GM21529 (cell line): ENCODE measurements at regions not wholly inside any gene's neighbourhood (a gene's known extent, or its start where the extent isn't known, plus 50 kb on each side); places are given as distances from the start of the nearest gene placed in this dataset.

Experiments used
- ATAC-seq: cut with Tn5 transposase; IDR thresholded peaks from one replicate; pipeline ENCODE4 v1.9.1; 2021; ENCODE audit not compliant: unreplicated experiment

- ATAC-seq = no peak
Observed at GRCh38 chr2:5370158-5370557, 322.0 kb upstream of the SOX11 start.

DNA sequence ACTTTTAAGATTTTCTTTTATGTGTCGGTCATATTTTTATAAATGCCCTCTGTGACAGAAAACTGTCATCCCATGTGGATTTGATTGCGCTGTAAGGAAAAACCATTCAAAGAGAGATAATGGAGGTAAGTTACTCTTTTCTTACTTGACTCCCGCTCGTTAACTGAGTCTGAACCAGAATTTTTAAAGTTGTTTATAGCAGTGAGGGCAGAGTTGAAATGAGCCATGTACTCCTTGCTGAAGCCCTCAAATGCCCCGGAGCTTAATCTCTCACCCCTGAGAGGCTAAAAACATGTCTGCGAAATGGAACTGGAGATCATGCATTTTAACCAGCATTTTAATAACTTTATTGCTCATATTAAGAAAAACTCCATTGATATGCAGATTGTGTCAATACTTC is 320.0 kb upstream of the SOX11 start:
- no peak for ATAC-seq

DNA sequence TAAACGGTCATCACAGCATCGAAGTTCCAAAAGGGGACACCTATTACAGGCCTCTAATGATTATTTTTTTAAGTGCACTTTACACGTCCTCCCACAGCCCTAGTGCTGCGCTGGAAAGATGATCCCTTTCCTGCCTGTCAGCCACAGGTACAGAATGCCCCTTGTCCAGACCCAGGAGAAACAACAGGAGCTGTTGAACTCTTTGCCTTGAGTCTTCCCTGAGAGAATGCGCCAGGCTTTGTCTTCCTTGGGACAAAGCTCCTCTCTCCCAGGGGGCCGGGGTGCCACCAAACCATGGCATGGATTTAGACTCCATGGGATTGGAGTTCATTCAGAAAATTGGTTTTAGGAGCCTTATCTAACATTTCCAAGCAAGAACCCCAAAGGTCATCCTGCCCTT is 319.0 kb upstream of the SOX11 start:
- ATAC-seq = no peak

DNA sequence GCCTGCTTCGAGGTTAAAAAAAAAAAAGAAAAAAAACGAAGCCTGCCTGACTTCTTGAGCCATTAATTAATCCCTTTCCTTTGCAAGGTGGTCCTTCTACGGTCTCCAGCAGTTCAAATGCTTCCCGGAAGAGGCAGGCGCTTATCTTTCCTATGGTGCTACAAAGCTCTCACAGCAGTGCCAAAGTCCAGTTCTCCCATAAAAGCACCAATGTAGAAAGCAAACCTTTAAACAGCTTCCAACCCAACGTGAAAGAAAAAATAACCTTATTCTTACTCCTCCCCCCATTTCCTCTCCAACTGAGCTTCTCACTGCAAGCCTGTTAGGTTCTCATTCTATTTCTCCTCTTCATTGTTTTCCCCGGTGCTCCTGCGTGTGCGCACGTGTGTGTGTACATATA is 317.4 kb upstream of the SOX11 start:
- ATAC-seq = no peak

- ATAC-seq = no peak
Observed at GRCh38 chr2:5377323-5377722, 314.9 kb upstream of the SOX11 start.

- ATAC-seq = no peak
Observed at GRCh38 chr2:5379811-5380210, 312.4 kb upstream of the SOX11 start.

- no peak for ATAC-seq
Observed at GRCh38 chr2:5385596-5385995, 306.6 kb upstream of the SOX11 start.

- ATAC-seq = no peak
Observed at GRCh38 chr2:5387406-5387805, 304.8 kb upstream of the SOX11 start.

DNA sequence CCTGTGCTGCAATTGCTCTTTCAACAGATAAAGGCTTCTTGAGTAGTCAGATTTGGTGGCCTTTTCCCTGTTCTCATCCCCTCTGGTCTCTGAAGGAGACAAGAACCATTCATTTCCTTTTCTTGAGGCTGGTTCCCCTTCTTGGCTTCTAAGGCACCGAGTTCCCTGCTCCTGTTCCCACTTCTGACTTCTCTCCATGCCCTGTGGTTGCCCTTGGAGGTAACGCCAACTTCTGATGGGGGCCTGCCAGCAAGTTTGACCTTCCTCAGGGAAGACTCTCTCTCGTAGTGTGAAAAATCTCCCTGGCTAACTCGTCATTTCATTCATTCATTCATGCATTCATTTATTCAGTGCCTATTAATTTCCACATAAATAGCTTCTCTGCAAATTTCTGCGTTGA is 302.4 kb upstream of the SOX11 start:
- ATAC-seq = no peak

- no peak for ATAC-seq
Observed at GRCh38 chr2:5391362-5391761, 300.8 kb upstream of the SOX11 start.

DNA sequence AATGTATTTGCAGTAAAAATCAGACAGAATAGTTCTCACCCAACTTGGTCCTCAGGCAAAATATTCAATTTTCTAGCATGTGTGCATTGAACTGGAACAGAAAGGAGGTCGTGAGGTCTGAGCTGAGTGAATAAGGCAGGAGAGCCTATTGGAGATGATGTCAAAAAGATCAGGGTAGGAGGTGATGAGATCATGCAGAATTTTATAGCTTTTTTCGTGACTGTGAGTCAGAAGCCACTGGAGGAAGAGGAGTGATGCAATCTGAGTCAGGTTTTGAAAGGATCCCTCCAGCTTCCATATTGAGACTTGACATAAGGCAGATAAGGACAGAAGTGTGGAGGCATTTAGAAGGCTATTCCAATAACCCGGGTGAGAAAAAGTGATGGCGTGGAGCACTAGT is 299.5 kb upstream of the SOX11 start:
- ATAC-seq = no peak

GRCh38 chr2:5393474-5393873 is 298.7 kb upstream of the SOX11 start:
- ATAC-seq = no peak

- no peak for ATAC-seq
Observed at GRCh38 chr2:5394223-5394622, 298.0 kb upstream of the SOX11 start.

DNA sequence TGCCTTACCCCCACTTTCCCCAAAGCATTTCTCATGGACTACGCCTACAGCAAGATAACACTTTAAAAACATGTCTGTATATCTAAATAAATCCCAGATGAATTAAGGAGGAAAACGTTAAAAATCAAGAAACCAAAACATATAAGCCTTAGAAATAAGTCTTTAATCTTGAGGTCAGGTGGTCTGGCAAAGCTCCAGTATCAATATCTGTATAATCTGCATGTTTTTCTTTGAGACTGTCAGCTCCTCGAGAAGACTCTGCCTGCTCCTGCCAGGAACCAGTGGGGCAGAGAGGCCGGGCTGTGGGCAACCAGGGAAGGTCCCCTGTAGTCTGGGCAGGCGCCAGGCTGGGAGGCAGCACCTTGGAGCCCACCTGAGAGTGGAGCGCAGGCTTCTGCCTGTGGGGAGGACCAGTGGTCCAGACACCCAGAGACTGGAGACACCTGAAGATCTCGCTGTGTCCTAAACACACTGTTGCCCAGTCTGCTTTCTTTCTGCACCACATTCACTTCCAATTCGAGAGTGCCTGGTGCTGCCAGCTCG is 291.0 kb upstream of the SOX11 start:
- no peak for ATAC-seq

DNA sequence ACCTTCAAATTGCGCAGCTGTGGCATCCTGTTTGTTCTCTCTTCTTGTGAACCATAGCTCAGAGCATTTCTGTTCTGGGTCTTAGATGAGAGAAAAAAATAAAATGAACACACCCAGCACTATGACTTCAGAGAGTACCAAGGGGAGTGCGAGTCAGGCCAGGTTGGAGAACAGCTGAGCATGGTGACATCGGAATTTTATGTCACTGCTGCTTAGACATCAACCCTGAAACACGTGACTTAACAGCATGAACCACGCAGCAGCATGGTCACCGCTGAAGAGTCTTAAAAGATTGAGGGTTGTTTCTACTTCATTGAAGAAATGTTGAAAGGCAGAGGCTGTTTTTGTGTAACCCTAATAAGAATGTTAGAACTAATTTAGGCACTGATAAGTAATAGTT is 288.8 kb upstream of the SOX11 start:
- no peak for ATAC-seq

DNA sequence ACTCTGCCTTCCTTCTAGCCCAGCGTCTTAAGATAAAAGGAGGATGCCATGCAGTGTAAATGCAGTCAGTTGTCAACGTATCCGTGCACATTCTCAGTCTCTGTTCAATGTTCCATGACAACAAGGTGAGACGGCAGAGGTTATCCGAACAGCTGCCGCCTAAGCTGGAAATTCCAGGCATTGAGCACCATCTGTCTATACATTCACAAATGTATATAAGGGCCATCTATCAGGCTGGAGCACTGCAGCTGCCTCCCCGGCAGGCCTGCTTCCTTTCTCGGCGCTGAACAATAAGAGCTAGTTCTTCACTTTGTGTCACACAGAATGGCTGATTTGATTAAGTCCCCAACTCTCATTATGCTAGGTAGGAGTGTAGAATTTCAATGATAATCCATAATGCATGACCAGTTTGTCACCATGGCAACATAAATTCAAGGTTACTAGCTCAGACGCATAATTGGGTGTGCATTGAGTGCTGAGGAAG is 282.2 kb upstream of the SOX11 start:
- ATAC-seq = no peak

- no peak for ATAC-seq
Observed at GRCh38 chr2:5410991-5411700, 281.0 kb upstream of the SOX11 start.

DNA sequence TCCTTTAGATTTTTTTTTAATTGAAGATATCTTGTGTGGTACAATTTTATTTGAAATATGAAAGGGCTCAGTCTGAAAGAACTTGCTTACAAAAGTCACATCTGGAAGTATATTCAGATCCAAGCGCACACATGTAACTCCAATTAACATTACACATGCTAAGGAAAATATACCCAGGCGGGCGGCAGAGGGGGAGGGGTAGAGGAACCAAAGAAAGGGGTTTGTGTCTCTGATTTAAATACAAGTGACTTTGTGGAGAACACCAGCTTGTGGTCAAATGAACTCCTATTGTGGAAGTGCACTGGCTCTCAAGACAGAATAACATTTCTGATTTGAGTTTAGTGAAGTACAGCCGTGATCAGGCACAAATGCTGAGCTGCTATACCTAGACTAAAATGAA is 280.2 kb upstream of the SOX11 start:
- no peak for ATAC-seq

DNA sequence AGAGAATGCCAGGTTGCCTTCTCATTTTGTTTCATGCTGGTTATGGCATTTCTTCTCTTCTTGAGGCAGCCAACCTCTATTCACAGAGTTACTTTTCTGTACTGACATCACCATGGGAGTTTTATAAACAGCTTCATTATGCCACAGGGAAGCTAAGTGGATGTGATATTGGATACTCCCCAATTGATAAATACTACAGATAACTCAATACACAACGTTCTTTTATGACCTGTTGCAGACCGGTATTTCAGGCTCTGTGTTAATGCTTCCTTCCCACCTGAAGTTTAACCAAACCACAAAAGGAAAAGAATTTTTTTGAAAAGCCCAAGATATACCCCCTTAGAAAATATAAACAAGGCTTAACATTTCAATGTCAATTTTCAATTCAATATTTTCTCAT is 258.3 kb upstream of the SOX11 start:
- no peak for ATAC-seq

- ATAC-seq = no peak
Observed at GRCh38 chr2:5437375-5437774, 254.8 kb upstream of the SOX11 start.

- ATAC-seq = no peak
Observed at GRCh38 chr2:5440174-5440573, 252.0 kb upstream of the SOX11 start.

GRCh38 chr2:5442736-5443135 is 249.4 kb upstream of the SOX11 start:
- no peak for ATAC-seq

DNA sequence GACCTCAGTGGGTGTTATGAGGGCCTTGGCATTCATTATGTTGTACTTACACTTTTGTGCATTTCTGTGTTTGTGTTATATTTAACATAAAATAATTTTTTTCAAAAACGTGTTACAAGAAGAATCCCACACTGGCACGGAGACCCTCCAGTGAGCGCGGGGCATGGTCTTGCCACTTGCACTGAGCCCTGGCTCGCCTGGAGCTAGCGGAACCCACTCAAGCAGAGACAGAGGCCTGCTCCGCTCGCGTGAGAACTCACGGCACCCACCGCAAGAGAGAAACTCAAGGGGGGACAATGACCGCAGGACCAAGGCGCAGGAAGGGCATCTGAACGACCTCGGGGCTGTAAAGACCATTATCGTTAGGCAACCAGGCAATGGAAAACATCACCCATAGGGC is 248.0 kb upstream of the SOX11 start:
- ATAC-seq = no peak
